ENCODE measurements at regions not wholly inside any gene's neighbourhood (a gene's known extent, or its start where the extent isn't known, plus 50 kb on each side); places are given as distances from the start of the nearest gene placed in this dataset.
"Not testable (repeated sequence)": the region's sequence is repeated elsewhere in the genome, so short reads cannot be mapped to it uniquely, and the experiment has no call there.

DNA sequence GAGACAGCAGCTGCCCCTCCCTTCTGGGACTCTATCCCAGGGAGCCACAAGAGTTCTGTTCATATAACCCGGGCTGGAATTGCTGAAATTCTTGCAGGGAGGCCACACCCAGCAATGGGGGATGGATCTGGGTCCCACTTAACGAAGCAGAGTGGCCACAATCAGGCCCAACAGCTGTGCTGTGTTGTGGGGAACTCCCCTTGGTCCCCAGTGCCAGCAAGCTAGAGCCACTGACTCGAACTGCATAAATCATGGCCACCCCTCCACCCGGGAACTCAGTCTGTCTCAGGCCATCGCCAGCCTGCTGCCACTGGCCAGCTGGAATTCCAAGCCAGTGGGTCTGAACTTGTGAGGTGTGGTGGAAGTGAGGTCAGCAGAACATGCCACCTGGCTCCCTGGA lies 111.1 kb downstream of the KLF8 start:
- DNase-seq (no peak), ATAC-seq (replicated peaks) (no peak)
- Mint-ChIP-seq H3K9me3 (peaks cover 8 to 17% of the 10 kb centered on the region in 2 donors), H3K4me3 (no peak overlapping the region), H3K36me3 (peaks cover 0 to 2% of the 10 kb centered on the region in 2 donors), H3K4me1 (no peaks in the 10 kb centered on the region), H3K27me3 (peaks cover 0 to 15% of the 10 kb centered on the region in 2 donors), H3K27ac (no peak overlapping the region)

DNA sequence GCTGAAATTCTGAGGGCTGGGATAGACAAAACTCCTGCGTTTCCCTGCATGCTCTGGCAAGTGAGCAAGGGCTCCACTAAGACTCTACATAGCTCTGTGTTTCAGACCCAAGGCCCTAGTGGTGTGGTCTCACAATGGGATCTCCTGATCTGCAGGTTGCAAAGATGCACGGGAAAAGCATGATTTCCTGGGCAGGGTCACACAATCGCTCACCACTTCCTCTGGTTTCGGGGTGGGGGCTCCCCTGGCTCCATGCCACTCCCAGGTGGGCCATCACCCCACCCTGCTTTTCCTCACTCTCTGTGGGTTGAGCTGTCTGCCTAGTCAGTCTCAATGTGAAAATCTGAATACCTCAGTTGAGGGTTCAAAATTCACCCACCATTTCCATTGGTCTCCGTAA lies 111.5 kb downstream of the KLF8 start:
- peaks cover 0 to 2% of the 10 kb centered on the region in 2 donors for H3K36me3 Mint-ChIP-seq
- H3K27ac Mint-ChIP-seq, result no peak overlapping the region
- peaks cover 8 to 17% of the 10 kb centered on the region in 2 donors for H3K9me3 Mint-ChIP-seq
- ATAC-seq (replicated peaks), result no peak
- DNase-seq, result no peak
- peaks cover 0 to 15% of the 10 kb centered on the region in 2 donors for H3K27me3 Mint-ChIP-seq
- H3K4me1 Mint-ChIP-seq, result no peaks in the 10 kb centered on the region
- no peak overlapping the region for H3K4me3 Mint-ChIP-seq

GRCh38 chrX:56358145-56358544 lies 126.0 kb downstream of the KLF8 start:
- H3K4me3 Mint-ChIP-seq; H3K27ac Mint-ChIP-seq; H3K36me3 Mint-ChIP-seq; H3K4me1 Mint-ChIP-seq; DNase-seq; ATAC-seq (replicated peaks); H3K27me3 Mint-ChIP-seq; H3K9me3 Mint-ChIP-seq: not testable (repeated sequence)

DNA sequence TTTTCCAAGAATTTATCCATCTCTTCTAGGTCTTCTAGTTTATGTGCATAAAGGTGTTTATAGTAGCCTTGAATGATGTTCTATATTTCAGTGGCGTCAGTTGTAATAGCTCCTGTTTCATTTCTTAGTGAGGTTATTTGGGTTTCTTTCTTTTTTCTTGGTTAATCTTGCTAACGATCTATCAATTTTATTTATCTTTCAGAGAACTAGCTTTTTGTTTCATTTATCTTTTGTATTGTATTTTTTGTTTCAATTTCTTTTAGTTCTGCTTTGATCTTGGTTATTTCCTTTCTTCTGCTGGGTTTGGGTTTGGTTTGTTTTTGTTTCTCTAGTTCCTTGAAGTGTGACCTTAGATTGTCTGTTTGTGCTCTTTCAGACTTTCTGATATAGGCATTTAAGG lies 133.0 kb downstream of the KLF8 start:
- not testable (repeated sequence) for H3K27me3 Mint-ChIP-seq; H3K4me3 Mint-ChIP-seq; H3K9me3 Mint-ChIP-seq; H3K4me1 Mint-ChIP-seq; H3K36me3 Mint-ChIP-seq; DNase-seq; ATAC-seq (replicated peaks); H3K27ac Mint-ChIP-seq

DNA sequence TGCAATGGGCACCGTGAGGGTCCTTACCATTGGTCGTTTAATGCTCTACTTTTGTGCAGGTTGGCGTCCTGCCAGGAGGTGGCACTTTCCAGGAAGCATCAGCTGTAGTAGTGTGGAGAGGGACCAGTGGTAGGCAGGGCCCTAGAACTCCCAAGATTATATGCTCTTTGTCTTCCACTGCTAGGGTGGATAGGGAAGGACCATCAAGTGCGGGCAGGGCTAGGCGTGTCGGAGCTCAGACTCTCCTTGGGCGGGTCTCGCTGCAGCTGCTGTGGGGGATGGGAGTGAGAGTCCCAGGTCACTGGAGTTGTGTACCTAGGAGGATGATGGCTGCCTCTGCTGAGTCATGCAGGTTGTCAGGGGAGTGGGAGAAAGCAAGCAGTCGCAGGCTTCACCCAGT lies 134.7 kb downstream of the KLF8 start:
- peaks cover 0 to 2% of the 10 kb centered on the region in 2 donors for H3K36me3 Mint-ChIP-seq
- H3K27ac Mint-ChIP-seq, result no peak overlapping the region
- ATAC-seq (replicated peaks), result no peak
- no peak for DNase-seq
- peaks cover 3 to 4% of the 10 kb centered on the region in 2 donors for H3K9me3 Mint-ChIP-seq
- no peaks in the 10 kb centered on the region for H3K4me1 Mint-ChIP-seq
- no peaks in the 10 kb centered on the region for H3K27me3 Mint-ChIP-seq
- no peak overlapping the region for H3K4me3 Mint-ChIP-seq

DNA sequence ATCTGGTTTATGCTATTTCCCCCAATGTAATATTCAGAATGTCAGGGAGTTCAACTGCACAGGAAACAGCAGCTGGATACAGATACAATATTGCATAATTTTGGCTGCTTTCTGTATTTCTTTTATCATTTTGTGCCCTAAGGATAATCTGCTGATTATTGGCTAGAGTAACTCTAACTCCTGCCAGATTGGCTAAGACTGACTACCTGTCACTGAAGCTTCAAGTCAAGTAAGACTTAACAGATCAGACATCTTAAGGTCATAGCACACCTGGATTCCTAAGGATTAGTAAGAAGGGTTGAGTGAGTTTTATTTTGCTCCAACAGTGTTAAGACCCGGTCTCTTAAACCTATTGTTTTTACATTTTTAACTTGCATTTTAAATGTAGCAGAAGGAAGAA lies 136.8 kb downstream of the KLF8 start:
- no peak overlapping the region for H3K27ac Mint-ChIP-seq
- peaks cover 3 to 4% of the 10 kb centered on the region in 2 donors for H3K9me3 Mint-ChIP-seq
- DNase-seq (no peak), ATAC-seq (replicated peaks) (no peak)
- peaks cover 0 to 2% of the 10 kb centered on the region in 2 donors for H3K36me3 Mint-ChIP-seq
- no peaks in the 10 kb centered on the region for H3K4me1 Mint-ChIP-seq
- H3K27me3 Mint-ChIP-seq, result no peaks in the 10 kb centered on the region
- H3K4me3 Mint-ChIP-seq, result no peak overlapping the region

DNA sequence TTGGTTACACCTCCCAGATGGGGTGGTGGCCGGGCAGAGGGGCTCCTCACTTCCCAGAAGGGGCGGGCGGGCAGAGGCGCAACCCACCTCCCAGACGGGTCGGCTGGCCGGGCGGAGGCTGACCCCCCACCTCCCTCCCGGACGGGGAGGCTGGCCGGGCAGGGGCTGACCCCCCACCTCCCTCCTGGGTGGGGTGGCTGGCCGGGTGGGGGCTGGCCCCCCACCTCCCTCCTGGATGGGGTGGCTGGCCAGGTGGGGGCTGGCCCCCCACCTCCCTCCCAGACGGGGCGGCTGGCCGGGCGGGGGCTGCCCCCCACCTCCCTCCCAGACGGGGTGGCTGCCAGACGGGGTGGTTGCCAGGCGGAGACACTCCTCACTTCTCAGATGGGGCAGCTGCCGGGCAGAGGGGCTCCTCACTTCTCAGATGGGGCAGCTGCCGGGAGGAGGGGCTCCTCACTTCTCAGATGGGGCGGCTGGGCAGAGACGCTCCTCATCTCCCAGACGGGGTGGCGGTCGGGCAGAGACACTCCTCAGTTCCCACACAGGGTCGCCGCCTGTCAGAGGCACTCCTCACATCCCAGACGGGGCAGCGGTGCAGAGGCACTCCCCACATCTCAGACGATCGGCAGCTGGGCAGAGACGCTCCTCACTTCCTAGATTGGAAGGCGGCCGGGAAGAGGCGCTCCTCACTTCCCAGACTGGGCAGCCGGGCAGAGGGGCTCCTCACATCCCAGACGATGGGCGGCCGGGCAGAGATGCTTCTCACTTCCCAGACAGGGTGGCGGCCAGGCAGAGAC lies 148.0 kb downstream of the KLF8 start:
- not testable (repeated sequence) for DNase-seq; H3K36me3 Mint-ChIP-seq; ATAC-seq (replicated peaks); H3K9me3 Mint-ChIP-seq; H3K4me3 Mint-ChIP-seq; H3K27ac Mint-ChIP-seq; H3K27me3 Mint-ChIP-seq; H3K4me1 Mint-ChIP-seq

GRCh38 chrX:56382278-56382677 lies 150.1 kb downstream of the KLF8 start:
- H3K4me1 Mint-ChIP-seq, result no peaks in the 10 kb centered on the region

GRCh38 chrX:56385336-56385735 lies 153.2 kb downstream of the KLF8 start:
- no peak for ATAC-seq (replicated peaks)
- DNase-seq, result no peak
- no peaks in the 10 kb centered on the region for H3K4me1 Mint-ChIP-seq
- H3K4me3 Mint-ChIP-seq, result no peak overlapping the region
- H3K27ac Mint-ChIP-seq, result no peak overlapping the region
- H3K9me3 Mint-ChIP-seq, result no peaks in the 10 kb centered on the region
- H3K27me3 Mint-ChIP-seq, result no peaks in the 10 kb centered on the region
- no peaks in the 10 kb centered on the region for H3K36me3 Mint-ChIP-seq

More at GRCh38 chrX:56382278-56382677, 150.1 kb downstream of the KLF8 start:
- peak in 1 of 2 donors; percentile 29 for ATAC-seq (replicated peaks)
- Mint-ChIP-seq H3K27ac (no peak overlapping the region), H3K27me3 (no peaks in the 10 kb centered on the region), H3K9me3 (no peaks in the 10 kb centered on the region), H3K36me3 (no peaks in the 10 kb centered on the region), H3K4me3 (no peak overlapping the region)
- no peak for DNase-seq

DNA sequence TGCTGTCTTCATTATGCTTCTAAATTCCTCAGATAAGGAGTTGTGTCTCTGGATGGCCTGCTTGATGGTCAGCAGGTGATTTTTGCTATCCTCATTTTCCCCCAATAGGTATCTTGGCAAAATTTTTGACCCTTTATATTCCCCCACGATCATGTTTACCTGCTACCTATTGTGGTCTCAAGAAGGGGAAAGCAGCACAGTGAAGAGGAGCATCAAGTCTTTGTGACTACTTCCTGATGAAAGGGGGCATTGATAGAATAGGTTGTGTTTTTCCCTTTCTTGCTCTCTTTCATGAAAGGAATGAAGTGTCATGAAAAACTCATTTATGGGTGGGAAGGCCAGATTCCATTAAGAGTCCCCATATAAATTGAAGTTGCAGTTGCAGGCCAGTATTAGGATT lies 153.8 kb downstream of the KLF8 start:
- no peak overlapping the region for H3K4me3 Mint-ChIP-seq
- no peaks in the 10 kb centered on the region for H3K9me3 Mint-ChIP-seq
- ATAC-seq (replicated peaks) (no peak), DNase-seq (no peak)
- no peaks in the 10 kb centered on the region for H3K4me1 Mint-ChIP-seq
- H3K27ac Mint-ChIP-seq, result no peak overlapping the region
- no peaks in the 10 kb centered on the region for H3K27me3 Mint-ChIP-seq
- H3K36me3 Mint-ChIP-seq, result no peaks in the 10 kb centered on the region

- H3K36me3 Mint-ChIP-seq, result no peaks in the 10 kb centered on the region
- H3K9me3 Mint-ChIP-seq, result peaks cover 0 to 4% of the 10 kb centered on the region in 2 donors
- H3K27ac Mint-ChIP-seq, result no peak overlapping the region
- DNase-seq, result no peak
- peaks cover 2 to 5% of the 10 kb centered on the region in 2 donors for H3K4me1 Mint-ChIP-seq
- no peak for ATAC-seq (replicated peaks)
- H3K27me3 Mint-ChIP-seq, result peaks cover 0 to 9% of the 10 kb centered on the region in 2 donors
- H3K4me3 Mint-ChIP-seq, result no peak overlapping the region
These were observed 165.5 kb downstream of the KLF8 start for GRCh38 chrX:56397636-56398035.

- no peak overlapping the region for H3K27ac Mint-ChIP-seq
- H3K9me3 Mint-ChIP-seq, result peaks cover 0 to 6% of the 10 kb centered on the region in 2 donors
- peaks cover 2 to 5% of the 10 kb centered on the region in 2 donors for H3K4me1 Mint-ChIP-seq
- no peaks in the 10 kb centered on the region for H3K27me3 Mint-ChIP-seq
- H3K4me3 Mint-ChIP-seq, result no peak overlapping the region
- ATAC-seq (replicated peaks) (no peak), DNase-seq (no peak)
- H3K36me3 Mint-ChIP-seq, result no peaks in the 10 kb centered on the region
These were observed 161.2 kb upstream of the UBQLN2 start for GRCh38 chrX:56402207-56402606.

GRCh38 chrX:56429581-56429980 lies 133.8 kb upstream of the UBQLN2 start:
- Mint-ChIP-seq H3K27me3 (no peaks in the 10 kb centered on the region), H3K27ac (no peak overlapping the region), H3K4me3 (no peak overlapping the region), H3K36me3 (no peaks in the 10 kb centered on the region), H3K9me3 (peaks cover 6 to 9% of the 10 kb centered on the region in 2 donors), H3K4me1 (no peaks in the 10 kb centered on the region)
- ATAC-seq (replicated peaks) (no peak), DNase-seq (no peak)

GRCh38 chrX:56451981-56452380 lies 111.4 kb upstream of the UBQLN2 start:
- H3K4me3 Mint-ChIP-seq; H3K4me1 Mint-ChIP-seq; H3K9me3 Mint-ChIP-seq; H3K27me3 Mint-ChIP-seq; ATAC-seq (replicated peaks); DNase-seq; H3K36me3 Mint-ChIP-seq; H3K27ac Mint-ChIP-seq: not testable (repeated sequence)

GRCh38 chrX:56462389-56462788 lies 101.0 kb upstream of the UBQLN2 start:
- H3K9me3 Mint-ChIP-seq, result peaks cover 16 to 19% of the 10 kb centered on the region in 2 donors
- peaks cover 0 to 3% of the 10 kb centered on the region in 2 donors for H3K36me3 Mint-ChIP-seq
- no peaks in the 10 kb centered on the region for H3K4me1 Mint-ChIP-seq
- H3K27me3 Mint-ChIP-seq, result peaks cover 0 to 5% of the 10 kb centered on the region in 2 donors
- no peak overlapping the region for H3K4me3 Mint-ChIP-seq
- DNase-seq, result no peak
- no peak for ATAC-seq (replicated peaks)
- H3K27ac Mint-ChIP-seq, result no peak overlapping the region

Measured in stimulated activated naive B cell treated with anti-CD40 and anti-IgM and Interleukin-4, amounts not matched to agents 10 μg/mL and 1 μg/mL and 100 μg/mL, for 72 hours (primary cell).